ENCODE measurements at regions not wholly inside any gene's neighbourhood (a gene's known extent, or its start where the extent isn't known, plus 50 kb on each side); places are given as distances from the start of the nearest gene placed in this dataset.

DNA sequence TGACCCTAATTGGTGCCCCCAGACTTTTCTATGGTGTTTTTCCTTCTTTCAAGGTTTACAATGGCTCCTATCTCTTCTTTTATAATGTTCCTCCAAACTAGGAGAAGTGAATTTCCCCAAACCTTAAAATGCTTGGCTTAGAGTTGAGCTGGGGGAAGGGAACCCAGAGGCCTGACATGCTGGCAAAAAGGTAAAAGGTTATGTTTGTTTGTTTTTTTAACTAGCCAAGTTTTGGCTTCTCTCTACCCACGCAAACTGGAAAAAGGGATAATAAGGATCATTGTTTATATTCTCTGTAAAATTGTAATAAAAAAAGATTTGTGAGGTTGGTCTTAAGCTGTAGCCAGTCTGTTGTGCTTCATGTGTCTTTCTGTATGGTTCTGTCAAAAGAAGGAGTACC, 477.0 kb downstream of the IPMK start:
- DNase-seq (ENCODE audit: low read depth), result no peak

DNA sequence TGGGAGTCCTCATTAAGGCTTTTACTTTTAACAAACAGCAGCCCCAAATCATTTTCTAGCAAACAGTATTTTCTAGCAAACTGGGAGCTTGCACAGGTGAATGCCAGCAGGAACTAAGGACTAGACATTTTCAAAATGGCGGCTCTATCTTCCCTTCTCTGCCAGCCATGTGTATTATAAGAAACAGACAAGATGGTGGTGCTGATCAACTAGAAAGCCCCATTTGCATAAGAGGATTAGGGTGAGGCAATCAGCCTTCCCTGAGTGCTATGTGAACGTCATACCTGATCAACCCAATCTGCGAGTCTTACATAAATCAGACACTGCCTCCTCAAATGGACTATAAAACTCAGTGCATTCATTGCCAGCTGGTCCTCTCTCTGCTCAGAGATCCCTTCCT, 479.6 kb downstream of the IPMK start:
- H3K4me3 ChIP-seq (ENCODE audit: low read depth, low read length), result no peak overlapping the region
- TF ChIP-seq, protein P1, sequence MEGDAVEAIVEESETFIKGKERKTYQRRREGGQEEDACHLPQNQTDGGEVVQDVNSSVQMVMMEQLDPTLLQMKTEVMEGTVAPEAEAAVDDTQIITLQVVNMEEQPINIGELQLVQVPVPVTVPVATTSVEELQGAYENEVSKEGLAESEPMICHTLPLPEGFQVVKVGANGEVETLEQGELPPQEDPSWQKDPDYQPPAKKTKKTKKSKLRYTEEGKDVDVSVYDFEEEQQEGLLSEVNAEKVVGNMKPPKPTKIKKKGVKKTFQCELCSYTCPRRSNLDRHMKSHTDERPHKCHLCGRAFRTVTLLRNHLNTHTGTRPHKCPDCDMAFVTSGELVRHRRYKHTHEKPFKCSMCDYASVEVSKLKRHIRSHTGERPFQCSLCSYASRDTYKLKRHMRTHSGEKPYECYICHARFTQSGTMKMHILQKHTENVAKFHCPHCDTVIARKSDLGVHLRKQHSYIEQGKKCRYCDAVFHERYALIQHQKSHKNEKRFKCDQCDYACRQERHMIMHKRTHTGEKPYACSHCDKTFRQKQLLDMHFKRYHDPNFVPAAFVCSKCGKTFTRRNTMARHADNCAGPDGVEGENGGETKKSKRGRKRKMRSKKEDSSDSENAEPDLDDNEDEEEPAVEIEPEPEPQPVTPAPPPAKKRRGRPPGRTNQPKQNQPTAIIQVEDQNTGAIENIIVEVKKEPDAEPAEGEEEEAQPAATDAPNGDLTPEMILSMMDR (IDR thresholded peaks at IDR 0.05; ENCODE audit: low read depth, low read length, missing control alignments), result no peak
- DNase-seq (ENCODE audit: low read depth), result no peak

More for the DNA sequence above, 477.0 kb downstream of the IPMK start:
- no peak overlapping the region for H3K4me3 ChIP-seq (ENCODE audit: low read depth, low read length)
- TF ChIP-seq, protein P1 (IDR thresholded peaks at IDR 0.05; ENCODE audit: low read depth, low read length, missing control alignments), result no peak

DNA sequence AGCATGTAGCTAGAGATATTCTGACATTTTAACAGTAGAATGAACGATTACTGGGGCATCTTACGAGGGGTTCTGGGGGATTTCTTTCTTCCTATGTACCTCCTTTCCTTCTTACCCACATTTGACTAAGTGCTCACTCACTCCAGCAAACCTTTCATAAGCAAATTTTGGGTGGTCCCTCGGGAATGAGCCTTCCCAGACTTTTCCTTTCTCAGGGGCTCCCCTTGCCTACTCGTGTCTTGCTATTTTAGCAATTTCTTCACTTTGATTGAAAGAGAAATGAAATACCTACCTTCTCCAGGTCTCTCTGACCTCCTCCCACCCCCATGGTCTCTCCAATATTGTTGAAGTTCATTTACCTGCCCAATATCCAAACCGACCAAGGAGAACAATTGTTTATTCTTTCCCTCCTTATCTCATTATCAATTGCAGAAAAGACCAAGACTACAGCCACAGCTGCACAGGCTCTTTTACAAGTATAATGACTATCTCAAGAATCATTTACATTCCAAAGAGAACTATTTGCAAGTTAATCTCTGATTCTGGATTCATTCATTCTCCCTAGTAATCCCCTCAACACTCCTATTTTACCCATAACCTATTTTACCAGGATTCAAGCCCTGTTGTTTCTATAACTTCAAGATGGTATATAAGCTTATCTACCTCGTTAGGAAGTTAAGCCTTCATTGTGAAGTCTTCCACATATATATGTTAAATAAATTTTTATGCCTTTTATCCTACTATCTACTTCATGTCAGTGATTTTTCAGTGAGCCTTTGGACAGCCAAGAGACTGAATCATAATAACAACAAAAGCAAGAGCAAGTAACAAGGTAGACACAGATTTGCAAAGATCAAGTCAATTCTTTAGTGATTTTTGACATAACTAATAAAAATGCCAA, 480.6 kb downstream of the IPMK start:
- no peak overlapping the region for H3K4me3 ChIP-seq (ENCODE audit: low read depth, low read length)
- DNase-seq (ENCODE audit: low read depth), result no peak
- TF ChIP-seq, protein P1 (IDR thresholded peaks at IDR 0.05; ENCODE audit: low read depth, low read length, missing control alignments), result no peak

DNA sequence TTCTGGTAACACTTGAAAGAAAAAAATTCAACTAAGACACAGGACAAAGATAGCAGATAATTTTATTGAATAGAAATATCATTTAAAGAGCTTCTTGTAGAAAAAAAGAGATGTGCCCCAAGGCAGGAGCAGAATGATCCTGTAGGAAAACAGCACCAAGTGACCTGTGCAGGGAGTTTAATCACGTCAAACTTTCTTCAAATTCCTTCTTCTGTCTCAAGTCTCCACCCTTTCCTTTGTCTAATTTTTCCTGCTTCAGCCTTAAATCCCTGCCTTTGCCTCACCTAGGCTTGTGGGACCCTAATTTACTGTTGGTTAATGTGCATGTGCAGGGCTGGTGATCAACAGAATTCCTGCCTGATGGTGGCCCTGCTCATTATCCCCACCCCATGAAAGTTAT, 481.4 kb downstream of the IPMK start:
- H3K4me3 ChIP-seq (ENCODE audit: low read depth, low read length), result no peak overlapping the region
- TF ChIP-seq, protein P1 (IDR thresholded peaks at IDR 0.05; ENCODE audit: low read depth, low read length, missing control alignments), result no peak
- DNase-seq (ENCODE audit: low read depth), result no peak

DNA sequence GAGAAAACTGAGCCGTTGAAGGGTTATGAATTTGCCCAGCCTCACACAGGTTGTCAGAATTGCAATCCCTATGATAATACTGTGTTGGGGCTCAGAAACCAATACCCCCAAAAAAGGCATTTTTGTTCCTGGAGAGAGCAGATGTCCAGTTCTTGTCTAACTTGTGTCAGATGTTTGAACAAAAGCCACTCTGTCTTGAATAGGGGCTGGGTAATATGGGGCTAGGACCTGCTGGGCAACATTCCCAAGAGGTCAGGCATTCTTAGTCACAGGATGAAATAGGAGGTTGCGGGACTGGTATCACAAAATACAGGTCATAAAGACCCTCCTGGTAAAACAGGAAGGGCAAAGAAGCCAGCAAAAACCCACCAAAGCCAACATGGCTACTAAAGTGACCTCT, 482.1 kb downstream of the IPMK start:
- no peak for DNase-seq (ENCODE audit: low read depth)
- TF ChIP-seq, protein P1 (IDR thresholded peaks at IDR 0.05; ENCODE audit: low read depth, low read length, missing control alignments), result no peak
- H3K4me3 ChIP-seq (ENCODE audit: low read depth, low read length), result no peak overlapping the region

DNA sequence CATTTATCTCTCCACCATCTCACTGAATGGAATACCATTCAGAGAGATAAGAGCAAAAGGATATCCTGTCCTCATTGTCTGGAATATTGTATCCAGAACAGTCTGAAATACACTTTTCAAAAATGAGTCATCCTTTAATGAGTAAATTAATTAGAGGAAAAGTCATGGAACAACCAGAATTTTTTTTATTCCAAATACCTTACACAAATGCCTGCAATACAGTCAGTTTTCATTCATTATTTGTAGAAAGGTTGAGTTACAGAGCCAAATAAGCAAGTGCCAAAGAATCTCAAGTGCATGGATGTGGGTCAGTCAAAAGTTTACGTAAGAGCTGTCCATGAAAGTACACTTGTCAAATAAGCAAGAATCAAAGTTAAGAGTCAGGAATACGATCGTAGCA, 482.6 kb downstream of the IPMK start:
- TF ChIP-seq, protein P1 (IDR thresholded peaks at IDR 0.05; ENCODE audit: low read depth, low read length, missing control alignments), result no peak
- no peak for DNase-seq (ENCODE audit: low read depth)
- H3K4me3 ChIP-seq (ENCODE audit: low read depth, low read length), result no peak overlapping the region

Data from GM12864 (cell line).